AG04450 (cell line): ENCODE measurements at regions not wholly inside any gene's neighbourhood (a gene's known extent, or its start where the extent isn't known, plus 50 kb on each side); places are given as distances from the start of the nearest gene placed in this dataset.

ENCODE experiments used
- CTCF ChIA-PET: fragments of 300-600, 350-600 bp; formaldehyde crosslinking; extraction: SDS; loops from one replicate; lab custom pipeline; 2022; ENCODE audit warnings: antibody characterized with exemption, inconsistent platforms; lab: Charles Lee
- POLR2A ChIA-PET: fragments of 350-600 bp; formaldehyde crosslinking; extraction: SDS; loops from one replicate; lab custom pipeline; 2021; ENCODE audit warnings: antibody characterized with exemption, inconsistent platforms; lab: Yijun Ruan, JAX
- DNase-seq: peaks from one replicate; pipeline ENCODE4 v3.0.0-alpha.2; 2011; ENCODE audit warnings: low read depth, low spot score
- H3K27ac ChIP-seq: one replicate; pipeline ENCODE4 v1.5.1; 2012; ENCODE audit warnings: low read depth, low read length, control low read depth
- H3K27me3 ChIP-seq: one replicate; pipeline ENCODE4 v1.6.0; 2012; ENCODE audit warnings: low read length; ENCODE audit not compliant: control insufficient read depth, insufficient read depth
- H3K4me3 ChIP-seq: 2 replicates; pipeline ENCODE4 v1.5.1; 2011; ENCODE audit warnings: mild to moderate bottlenecking, low read depth, low read length, control low read depth
- H3K9me3 ChIP-seq: 2 replicates; pipeline ENCODE4 v1.5.1; 2012; ENCODE audit warnings: low read length; ENCODE audit not compliant: control insufficient read depth, insufficient read depth
- CTCF ChIP-seq: IDR thresholded peaks from 2 replicates; pipeline ENCODE4 v1.5.1; 2011; ENCODE audit warnings: low read depth, low read length, control low read depth, inconsistent platforms

GRCh38 chr9:2925016-2925415, 81.1 kb upstream of the PUM3 start:
- TF ChIP-seq CTCF: no peak
- Histone ChIP-seq H3K4me3 (no peak overlapping the region), H3K9me3 (no peaks in the 10 kb centered on the region), H3K27ac (no peak overlapping the region), H3K27me3 (no peaks in the 10 kb centered on the region)
- ChIA-PET POLR2A (no interaction called here), CTCF (no interaction called here)
- no peak for DNase-seq

DNA sequence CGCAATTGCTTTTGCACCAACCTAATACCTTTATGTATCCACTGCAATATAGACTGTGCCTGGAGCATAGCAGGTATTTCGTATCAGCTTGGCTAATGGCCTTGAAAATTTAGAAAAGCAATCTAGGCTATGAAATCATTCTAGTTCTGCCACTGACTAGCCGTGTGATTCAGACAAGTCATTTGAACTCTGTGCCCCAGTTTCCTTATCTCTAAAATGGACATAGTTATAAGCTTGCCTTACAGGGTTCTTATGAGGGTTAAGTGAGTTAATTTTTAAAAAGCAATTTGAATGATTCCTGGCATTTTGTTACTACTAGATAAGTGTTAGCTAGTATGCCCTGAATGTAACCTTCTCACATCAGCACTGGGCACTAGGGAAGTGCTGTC, 80.5 kb upstream of the PUM3 start:
- ChIA-PET CTCF (no interaction called here), POLR2A (no interaction called here)
- DNase-seq: no peak

GRCh38 chr9:2923766-2924379, 80.0 kb upstream of the PUM3 start:
- TF ChIP-seq CTCF: no peak
- H3K27me3 ChIP-seq: no peaks in the 10 kb centered on the region
- ChIA-PET POLR2A (interaction anchor here (0.6 kb wide), 1 partner anchor 83 kb away, joined by 10 read pairs; no protein-coding TSS in a partner anchor), CTCF (no interaction called here)
- DNase-seq: no peak
- H3K9me3 ChIP-seq: no peaks in the 10 kb centered on the region
- no peak overlapping the region for H3K4me3 ChIP-seq
- H3K27ac ChIP-seq: no peak overlapping the region

More for the DNA sequence above, 80.5 kb upstream of the PUM3 start:
- Histone ChIP-seq H3K27ac (no peak overlapping the region), H3K4me3 (no peak overlapping the region), H3K27me3 (no peaks in the 10 kb centered on the region), H3K9me3 (no peaks in the 10 kb centered on the region)
- TF ChIP-seq CTCF: no peak

- Histone ChIP-seq H3K9me3 (no peaks in the 10 kb centered on the region), H3K27me3 (no peaks in the 10 kb centered on the region), H3K4me3 (no peak overlapping the region), H3K27ac (no peak overlapping the region)
- ChIA-PET POLR2A (no interaction called here), CTCF (no interaction called here)
- no peak for DNase-seq
- TF ChIP-seq CTCF: no peak
Measured at GRCh38 chr9:2919347-2919746, 75.5 kb upstream of the PUM3 start.

- H3K9me3 ChIP-seq: no peaks in the 10 kb centered on the region
- DNase-seq: no peak
- POLR2A ChIA-PET: no interaction called here
- CTCF ChIA-PET: no interaction called here
- no peak overlapping the region for H3K4me3 ChIP-seq
- no peaks in the 10 kb centered on the region for H3K27me3 ChIP-seq
- TF ChIP-seq CTCF: no peak
- no peak overlapping the region for H3K27ac ChIP-seq
Measured at GRCh38 chr9:2916382-2916985, 72.6 kb upstream of the PUM3 start.
